Transverse colon (tissue), 4 donors: ENCODE measurements at regions not wholly inside any gene's neighbourhood (a gene's known extent, or its start where the extent isn't known, plus 50 kb on each side); places are given as distances from the start of the nearest gene placed in this dataset.
"Not testable (repeated sequence)": the region's sequence is repeated elsewhere in the genome, so short reads cannot be mapped to it uniquely, and the experiment has no call there.

Experiments
- DNase-seq: peaks from one replicate; pipeline ENCODE4 v3.0.0-alpha.2; 2019
- H3K27ac ChIP-seq, 4 donors: fragments of 200-600 bp; sonication (generic); 2 replicates each; pipeline ENCODE4 v1.5.1; 2016 to 2018; ENCODE audit warnings: inconsistent platforms in 4 of 4
- H3K27me3 ChIP-seq: fragments of 200-600 bp; sonication (generic); 2 replicates; pipeline ENCODE4 v1.5.1; 2017; ENCODE audit warnings: inconsistent platforms
- H3K36me3 ChIP-seq, 4 donors: fragments of 200-600 bp; sonication (generic); 2 replicates each; pipeline ENCODE4 v1.5.1; 2017 to 2019; ENCODE audit warnings: inconsistent platforms in 4 of 4
- H3K4me1 ChIP-seq, 4 donors: fragments of 200-600 bp; sonication (generic); 2 replicates each; pipeline ENCODE4 v1.5.1; 2017 to 2020; ENCODE audit warnings: inconsistent platforms in 4 of 4
- H3K4me3 ChIP-seq, 4 donors: fragments of 200-600 bp; sonication (generic); 1 replicate in 1 of 4; 2 replicates in 3 of 4; pipeline versions ENCODE4 v1.5.1 to v1.6.1; 2017 to 2019; ENCODE audit warnings: inconsistent platforms in 4 of 4
- H3K9me3 ChIP-seq, 2 donors: fragments of 200-600 bp; sonication (generic); 2 replicates each; pipeline ENCODE4 v1.5.1; 2017 to 2019; ENCODE audit warnings: inconsistent platforms in 2 of 2
- CTCF ChIP-seq, 5 experiments: fragments of 200-600 bp in 3 of 5; fragments of 450-650 bp in 2 of 5; sonication (generic) in 3 of 5; IDR thresholded peaks; 1 replicate in 2 of 5; 2 replicates in 3 of 5; pipeline ENCODE4 v1.5.1; 2016 to 2017; ENCODE audit warnings: antibody characterized with exemption in 5 of 5, inconsistent platforms in 3 of 5, mild to moderate bottlenecking in 2 of 5, moderate library complexity in 1 of 5
- EP300 ChIP-seq: sonication (generic); formaldehyde crosslinking; IDR thresholded peaks from one replicate; pipeline ENCODE4 v1.6.1; 2017; ENCODE audit warnings: antibody characterized with exemption, low read depth
- POLR2A ChIP-seq: fragments of 450-650 bp; IDR thresholded peaks from one replicate; pipeline ENCODE4 v1.6.1; 2016; ENCODE audit warnings: antibody characterized with exemption, mild to moderate bottlenecking, moderate library complexity
- POLR2AphosphoS5 ChIP-seq, 3 donors: sonication (generic); formaldehyde crosslinking; IDR thresholded peaks; one replicate each; pipeline ENCODE4 v1.6.1; 2016; ENCODE audit warnings: antibody characterized with exemption in 3 of 3
- WGBS, 2 donors: methylation state at CpG; one replicate each; pipeline ENCODE4 v1.1.5; 2018; ENCODE audit warnings: low coverage in 1 of 2; 5-methylcytosine and 5-hydroxymethylcytosine counted together
- in situ Hi-C, 4 donors: fragments of 200-750 bp; cut with MboI; loops; one replicate each; pipeline versions ENCODE4 v1.15.0 to v1.15.1; 2017; ENCODE audit warnings: low sequenced_read_pairs in 3 of 4, low pct_ligation_motif_present in 1 of 4, low pct_unique_long_range_greater_than_20kb in 1 of 4
- intact Hi-C: fragments of 100-400 bp; cut with DNase I; formaldehyde crosslinking; loops from one replicate; pipeline ENCODE4 v1.15.1; 2023; ENCODE audit warnings: low total_unique reads

GRCh38 chr6:139518556-139519091 is 144.2 kb upstream of the CITED2 start:
- no peak overlapping the region for H3K4me3 ChIP-seq
- DNase-seq = no peak
- H3K27ac ChIP-seq = no peak overlapping the region
- intact Hi-C loops = no loop called here
- 91 to 93% methylated on average over 11 to 12 of the region's 12 CpGs for WGBS, 2 donors
- no peak for TF ChIP-seq POLR2A
- no peak for TF ChIP-seq EP300
- TF ChIP-seq POLR2AphosphoS5 (IDR thresholded peaks at IDR 0.05) = no peak
- no peak for TF ChIP-seq CTCF (IDR thresholded peaks at IDR 0.05)
- no peaks in the 10 kb centered on the region for H3K36me3 ChIP-seq
- H3K9me3 ChIP-seq = no peaks in the 10 kb centered on the region
- in situ Hi-C loops = no loop called here
- no peaks in the 10 kb centered on the region for H3K27me3 ChIP-seq
- no peaks in the 10 kb centered on the region for H3K4me1 ChIP-seq

- H3K9me3 ChIP-seq, H3K4me1 ChIP-seq, intact Hi-C loops, H3K4me3 ChIP-seq, H3K27me3 ChIP-seq, DNase-seq, H3K27ac ChIP-seq, in situ Hi-C loops, H3K36me3 ChIP-seq: not testable (repeated sequence)
- 88 to 90% methylated on average over 7 to 13 of the region's 14 CpGs for WGBS, 2 donors
Observed at GRCh38 chr6:139517998-139518555, 143.6 kb upstream of the CITED2 start.

GRCh38 chr6:139515511-139515910 is 141.1 kb upstream of the CITED2 start:
- intact Hi-C loops = no loop called here
- no peak for DNase-seq
- Histone ChIP-seq H3K4me3 (no peak overlapping the region), H3K36me3 (no peaks in the 10 kb centered on the region), H3K4me1 (no peaks in the 10 kb centered on the region), H3K9me3 (no peaks in the 10 kb centered on the region), H3K27me3 (no peaks in the 10 kb centered on the region), H3K27ac (no peak overlapping the region)
- TF ChIP-seq POLR2A (no peak), POLR2AphosphoS5 (IDR thresholded peaks at IDR 0.05) (no peak)
- WGBS, 2 donors = 51 to 82% methylated on average over 3 of the region's 3 CpGs
- in situ Hi-C loops = no loop called here

GRCh38 chr6:139514819-139515218 is 140.4 kb upstream of the CITED2 start:
- TF ChIP-seq EP300 (no peak), CTCF (IDR thresholded peaks at IDR 0.05) (no peak), POLR2AphosphoS5 (IDR thresholded peaks at IDR 0.05) (no peak)
- no peaks in the 10 kb centered on the region for H3K4me1 ChIP-seq
- no peak overlapping the region for H3K27ac ChIP-seq
- no peaks in the 10 kb centered on the region for H3K36me3 ChIP-seq
- no peak overlapping the region for H3K4me3 ChIP-seq
- 80 to 89% methylated on average over 3 of the region's 3 CpGs for WGBS, 2 donors
- H3K27me3 ChIP-seq = no peaks in the 10 kb centered on the region
- H3K9me3 ChIP-seq = no peaks in the 10 kb centered on the region
- in situ Hi-C loops = no loop called here
- intact Hi-C loops = no loop called here
- no peak for DNase-seq

DNA sequence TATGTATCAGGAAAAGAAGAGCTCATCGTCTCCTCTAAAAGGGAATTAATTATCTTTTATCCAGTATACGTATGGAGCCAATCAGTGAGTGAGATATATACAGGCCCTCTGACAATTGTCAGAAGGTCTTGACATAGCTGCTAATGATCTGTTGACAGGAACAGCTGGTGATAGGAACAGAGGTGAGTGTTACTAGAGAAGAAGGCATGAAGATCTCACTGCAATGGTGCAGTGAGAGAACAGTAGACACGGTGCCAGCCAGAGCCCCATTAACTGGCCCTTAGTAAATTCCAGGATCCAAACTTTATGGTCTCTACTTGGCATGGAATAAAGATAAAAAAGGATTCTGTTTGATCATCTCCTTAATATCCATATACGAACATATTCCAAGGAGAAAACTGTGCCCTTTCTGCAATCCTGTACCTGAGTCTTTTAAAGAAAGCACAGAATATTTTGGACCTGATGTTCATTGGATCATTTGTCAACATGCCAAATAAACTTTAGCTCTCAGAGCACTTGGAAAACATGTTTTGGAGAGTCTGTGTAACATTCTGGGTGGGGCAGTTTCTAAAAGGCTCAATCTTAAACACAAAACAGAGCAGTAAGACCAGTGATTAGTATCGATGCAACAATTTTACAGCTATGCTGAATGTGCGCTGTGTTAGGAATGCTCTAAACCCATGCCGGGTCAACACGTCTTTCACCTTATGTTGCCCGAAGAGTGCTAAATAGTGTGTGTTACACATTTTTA is 135.8 kb upstream of the CITED2 start:
- TF ChIP-seq EP300 (no peak), POLR2AphosphoS5 (IDR thresholded peaks at IDR 0.05) (no peak), CTCF (IDR thresholded peaks at IDR 0.05) (no peak), POLR2A (no peak)
- H3K36me3 ChIP-seq = no peaks in the 10 kb centered on the region
- WGBS, 2 donors = 73 to 87% methylated on average over 7 to 9 of the region's 9 CpGs
- DNase-seq = no peak
- no peak overlapping the region for H3K27ac ChIP-seq
- in situ Hi-C loops (no loop called here), intact Hi-C loops (no loop called here)
- no peaks in the 10 kb centered on the region for H3K27me3 ChIP-seq
- H3K9me3 ChIP-seq = no peaks in the 10 kb centered on the region
- H3K4me3 ChIP-seq = no peak overlapping the region
- H3K4me1 ChIP-seq = no peaks in the 10 kb centered on the region
